Fibroblast of lung (primary cell): ENCODE measurements at regions not wholly inside any gene's neighbourhood (a gene's known extent, or its start where the extent isn't known, plus 50 kb on each side); places are given as distances from the start of the nearest gene placed in this dataset.

Experiments
- CTCF ChIP-seq, 2 donors: IDR thresholded peaks in 1 of 2; conservative IDR thresholded peaks in 1 of 2; 1 replicate in 1 of 2; 2 replicates in 1 of 2; pipeline ENCODE4 v1.5.1; 2011 to 2012; ENCODE audit warnings: low read length in 2 of 2, control low read depth in 1 of 2, inconsistent platforms in 1 of 2, low read depth in 1 of 2, mild to moderate bottlenecking in 1 of 2
- EZH2 ChIP-seq: IDR thresholded peaks from 2 replicates; pipeline ENCODE4 v1.5.1; 2012; ENCODE audit warnings: low read length, control low read depth, mild to moderate bottlenecking; ENCODE audit errors: missing control alignments

- TF ChIP-seq CTCF (conservative IDR thresholded peaks at IDR 0.05 in 1 of 2, IDR thresholded peaks at IDR 0.05 in 1 of 2; ENCODE audit: low read depth in 1 of 2, low read length in 2 of 2): no peak
- TF ChIP-seq EZH2: no peak
Measured at GRCh38 chr10:20712774-20713173, 184.3 kb downstream of the NEBL start.
